ENCODE measurements at regions not wholly inside any gene's neighbourhood (a gene's known extent, or its start where the extent isn't known, plus 50 kb on each side); places are given as distances from the start of the nearest gene placed in this dataset.

DNA sequence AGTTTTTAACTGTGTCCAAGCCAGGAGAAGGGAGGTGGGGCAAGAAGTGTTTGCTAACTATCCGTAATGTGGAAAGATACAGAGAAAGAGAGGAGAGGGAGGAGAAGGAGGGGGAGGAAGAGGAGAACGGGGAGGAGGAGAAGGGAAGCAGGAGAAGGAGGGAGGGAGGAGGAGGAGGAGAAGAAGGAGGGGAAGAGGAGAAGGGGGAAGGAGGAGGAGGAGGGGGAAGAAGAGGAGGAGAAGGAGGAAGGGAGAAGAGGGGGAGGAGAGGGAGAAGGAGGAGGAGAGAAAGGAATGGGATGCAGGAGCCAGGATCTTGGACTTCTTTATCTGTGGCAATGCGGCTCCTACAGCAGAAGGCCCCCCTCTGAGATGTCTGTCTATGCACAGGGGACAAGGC lies 510.3 kb upstream of the CCDC196 start:
- H3K9me3 ChIP-seq (ENCODE audit: insufficient read depth, low read length): no peaks in the 10 kb centered on the region
- no peak overlapping the region for H3K4me2 ChIP-seq (ENCODE audit: low read depth, low read length, poor library complexity, severe bottlenecking)
- no peak overlapping the region for H3K4me3 ChIP-seq (ENCODE audit: insufficient read depth, low read length, poor library complexity, severe bottlenecking)
- H4K20me1 ChIP-seq (ENCODE audit: low read depth, low read length): no peaks in the 10 kb centered on the region
- H3F3A ChIP-seq (ENCODE audit: insufficient read depth): no peaks in the 10 kb centered on the region
- no peak overlapping the region for H3K27ac ChIP-seq (ENCODE audit: low read depth, low read length)
- H2AFZ ChIP-seq (ENCODE audit: low read depth, low read length, severe bottlenecking): no peak overlapping the region
- H3K9ac ChIP-seq (ENCODE audit: low read length): no peak overlapping the region
- no peaks in the 10 kb centered on the region for H3K36me3 ChIP-seq (ENCODE audit: low read length)
- H3K27me3 ChIP-seq (ENCODE audit: low read length): no peaks in the 10 kb centered on the region
- TF ChIP-seq CTCF (IDR thresholded peaks at IDR 0.05; ENCODE audit: insufficient read depth, low read length, poor library complexity, severe bottlenecking) (no peak), EZH2phosphoT487 (conservative IDR thresholded peaks at IDR 0.05; ENCODE audit: low read length) (no peak)
- H3K79me2 ChIP-seq (ENCODE audit: insufficient read depth, low read length): no peaks in the 10 kb centered on the region
- H3K9me2 ChIP-seq (replicated peaks; ENCODE audit: insufficient read depth, low read length): no peaks in the 10 kb centered on the region

- Histone ChIP-seq H3K9me2 (replicated peaks; ENCODE audit: insufficient read depth, low read length) (no peaks in the 10 kb centered on the region), H3K9me3 (ENCODE audit: insufficient read depth, low read length) (no peaks in the 10 kb centered on the region), H3K79me2 (ENCODE audit: insufficient read depth, low read length) (no peaks in the 10 kb centered on the region), H3K9ac (ENCODE audit: low read length) (no peak overlapping the region), H3K27me3 (ENCODE audit: low read length) (no peaks in the 10 kb centered on the region), H3K36me3 (ENCODE audit: low read length) (no peaks in the 10 kb centered on the region), H4K20me1 (ENCODE audit: low read depth, low read length) (no peaks in the 10 kb centered on the region), H3K4me2 (ENCODE audit: low read depth, low read length, poor library complexity, severe bottlenecking) (no peak overlapping the region), H3K27ac (ENCODE audit: low read depth, low read length) (no peak overlapping the region), H3K4me3 (ENCODE audit: insufficient read depth, low read length, poor library complexity, severe bottlenecking) (no peak overlapping the region), H3F3A (ENCODE audit: insufficient read depth) (no peaks in the 10 kb centered on the region), H2AFZ (ENCODE audit: low read depth, low read length, severe bottlenecking) (no peak overlapping the region)
- TF ChIP-seq CTCF (IDR thresholded peaks at IDR 0.05; ENCODE audit: insufficient read depth, low read length, poor library complexity, severe bottlenecking) (no peak), EZH2phosphoT487 (conservative IDR thresholded peaks at IDR 0.05; ENCODE audit: low read length) (no peak)
Measured at GRCh38 chr14:65976761-65977404, 509.3 kb upstream of the CCDC196 start.

DNA sequence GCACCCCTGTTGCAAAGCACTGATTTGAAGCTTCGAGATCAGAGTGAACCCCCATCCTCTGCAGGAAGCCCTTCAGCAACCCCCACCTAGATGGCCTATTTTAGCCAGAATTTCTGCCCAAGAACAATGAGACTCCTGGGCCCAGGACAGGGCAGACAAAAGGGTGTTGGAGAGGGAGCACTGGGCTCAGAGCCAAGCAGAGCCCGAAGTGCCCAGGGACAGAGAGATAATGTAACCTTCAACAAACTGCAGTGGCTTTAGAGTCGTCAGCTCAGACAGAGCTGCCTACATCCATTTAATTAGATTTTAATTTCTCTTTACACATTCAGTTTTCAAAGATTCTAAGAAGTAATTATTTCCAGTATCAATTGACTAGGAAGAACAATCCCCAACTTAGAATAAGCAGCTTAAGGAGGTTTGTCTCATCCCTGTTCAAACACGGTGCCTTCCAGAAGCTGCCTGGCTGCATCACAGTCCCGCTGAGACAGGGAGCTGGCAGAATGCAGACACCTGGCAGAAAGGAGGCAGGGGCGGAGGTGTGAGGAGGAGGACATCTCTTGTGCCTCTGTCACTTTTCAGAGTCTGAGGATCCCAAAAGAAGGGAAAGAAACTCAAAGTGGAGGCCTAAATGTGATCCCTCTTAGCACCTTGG lies 504.9 kb upstream of the CCDC196 start:
- Histone ChIP-seq H2AFZ (ENCODE audit: low read depth, low read length, severe bottlenecking) (no peak overlapping the region), H4K20me1 (ENCODE audit: low read depth, low read length) (no peaks in the 10 kb centered on the region), H3K79me2 (ENCODE audit: insufficient read depth, low read length) (no peaks in the 10 kb centered on the region), H3K27ac (ENCODE audit: low read depth, low read length) (no peak overlapping the region), H3K27me3 (ENCODE audit: low read length) (no peaks in the 10 kb centered on the region), H3K9ac (ENCODE audit: low read length) (no peak overlapping the region), H3K9me2 (replicated peaks; ENCODE audit: insufficient read depth, low read length) (no peaks in the 10 kb centered on the region), H3F3A (ENCODE audit: insufficient read depth) (no peaks in the 10 kb centered on the region), H3K4me3 (ENCODE audit: insufficient read depth, low read length, poor library complexity, severe bottlenecking) (no peak overlapping the region), H3K36me3 (ENCODE audit: low read length) (no peaks in the 10 kb centered on the region), H3K4me2 (ENCODE audit: low read depth, low read length, poor library complexity, severe bottlenecking) (no peak overlapping the region), H3K9me3 (ENCODE audit: insufficient read depth, low read length) (no peaks in the 10 kb centered on the region)
- no peak for TF ChIP-seq CTCF (IDR thresholded peaks at IDR 0.05; ENCODE audit: insufficient read depth, low read length, poor library complexity, severe bottlenecking)
- TF ChIP-seq EZH2phosphoT487 (conservative IDR thresholded peaks at IDR 0.05; ENCODE audit: low read length): no peak

Data from SU-DHL-6 (cell line).